GM21723 (cell line): ENCODE measurements at regions not wholly inside any gene's neighbourhood (a gene's known extent, or its start where the extent isn't known, plus 50 kb on each side); places are given as distances from the start of the nearest gene placed in this dataset.
"Not testable (repeated sequence)": the region's sequence is repeated elsewhere in the genome, so short reads cannot be mapped to it uniquely, and the experiment has no call there.

Experiments
- ATAC-seq: cut with Tn5 transposase; IDR thresholded peaks from one replicate; pipeline ENCODE4 v1.9.1; 2021; ENCODE audit warnings: mild to moderate bottlenecking, moderate library complexity; ENCODE audit not compliant: unreplicated experiment

- no peak for ATAC-seq
These were observed 605.4 kb downstream of the TLE1 start for GRCh38 chr9:81083854-81084512.

- no peak for ATAC-seq
These were observed 606.3 kb downstream of the TLE1 start for GRCh38 chr9:81083067-81083466.

GRCh38 chr9:81082221-81082620 lies 607.1 kb downstream of the TLE1 start:
- no peak for ATAC-seq

GRCh38 chr9:81080900-81081299 lies 608.4 kb downstream of the TLE1 start:
- no peak for ATAC-seq

GRCh38 chr9:81080185-81080584 lies 609.2 kb downstream of the TLE1 start:
- ATAC-seq = no peak

GRCh38 chr9:81079055-81079454 lies 610.3 kb downstream of the TLE1 start:
- no peak for ATAC-seq

- no peak for ATAC-seq
These were observed 610.8 kb downstream of the TLE1 start for GRCh38 chr9:81078555-81078954.

- no peak for ATAC-seq
These were observed 611.8 kb downstream of the TLE1 start for GRCh38 chr9:81077572-81077971.

- ATAC-seq = no peak
These were observed 613.2 kb downstream of the TLE1 start for GRCh38 chr9:81076131-81076530.

- ATAC-seq = no peak
These were observed 615.1 kb downstream of the TLE1 start for GRCh38 chr9:81074221-81074620.

GRCh38 chr9:81073821-81074220 lies 615.5 kb downstream of the TLE1 start:
- no peak for ATAC-seq

- no peak for ATAC-seq
These were observed 616.6 kb downstream of the TLE1 start for GRCh38 chr9:81072758-81073157.

- ATAC-seq = no peak
These were observed 618.2 kb downstream of the TLE1 start for GRCh38 chr9:81071108-81071507.

GRCh38 chr9:81070689-81071088 lies 618.7 kb downstream of the TLE1 start:
- no peak for ATAC-seq

- no peak for ATAC-seq
These were observed 619.4 kb downstream of the TLE1 start for GRCh38 chr9:81069923-81070322.

- ATAC-seq = no peak
These were observed 620.1 kb downstream of the TLE1 start for GRCh38 chr9:81069038-81069795.

GRCh38 chr9:81062995-81063394 lies 626.4 kb downstream of the TLE1 start:
- not testable (repeated sequence) for ATAC-seq

- ATAC-seq = no peak
These were observed 630.6 kb downstream of the TLE1 start for GRCh38 chr9:81058782-81059181.

GRCh38 chr9:81053298-81054025 lies 635.9 kb downstream of the TLE1 start:
- ATAC-seq = no peak

- no peak for ATAC-seq
These were observed 636.5 kb downstream of the TLE1 start for GRCh38 chr9:81052846-81053245.

GRCh38 chr9:81047280-81047679 lies 642.1 kb downstream of the TLE1 start:
- ATAC-seq = no peak

GRCh38 chr9:81045658-81046057 lies 643.7 kb downstream of the TLE1 start:
- no peak for ATAC-seq
